ENCODE measurements at regions not wholly inside any gene's neighbourhood (a gene's known extent, or its start where the extent isn't known, plus 50 kb on each side); places are given as distances from the start of the nearest gene placed in this dataset.

GRCh38 chr16:74030000-74030706 is 266.5 kb upstream of the PSMD7 start:
- no peak for DNase-seq

GRCh38 chr16:74029115-74029792 is 267.4 kb upstream of the PSMD7 start:
- DNase-seq: no peak

- no peak for DNase-seq
These were observed 270.0 kb upstream of the PSMD7 start for GRCh38 chr16:74026373-74027281.

GRCh38 chr16:74024953-74025352 is 271.7 kb upstream of the PSMD7 start:
- DNase-seq: no peak

GRCh38 chr16:74020095-74020670 is 276.4 kb upstream of the PSMD7 start:
- no peak for DNase-seq

- DNase-seq: no peak
These were observed 277.0 kb upstream of the PSMD7 start for GRCh38 chr16:74019612-74020011.

GRCh38 chr16:74015953-74016352 is 280.7 kb upstream of the PSMD7 start:
- DNase-seq: no peak

GRCh38 chr16:73998707-73999106 is 297.9 kb upstream of the PSMD7 start:
- no peak for DNase-seq

- DNase-seq: no peak
These were observed 298.6 kb upstream of the PSMD7 start for GRCh38 chr16:73997971-73998370.

GRCh38 chr16:73997340-73997711 is 299.3 kb upstream of the PSMD7 start:
- no peak for DNase-seq

- no peak for DNase-seq
These were observed 299.8 kb upstream of the PSMD7 start for GRCh38 chr16:73996624-73997339.

GRCh38 chr16:73993878-73994277 is 302.7 kb upstream of the PSMD7 start:
- no peak for DNase-seq

- no peak for DNase-seq
These were observed 318.2 kb upstream of the PSMD7 start for GRCh38 chr16:73978407-73978784.

- DNase-seq: no peak
These were observed 320.0 kb upstream of the PSMD7 start for GRCh38 chr16:73976644-73977043.

GRCh38 chr16:73973174-73973573 is 323.4 kb upstream of the PSMD7 start:
- DNase-seq: no peak

GRCh38 chr16:73966851-73967250 is 329.8 kb upstream of the PSMD7 start:
- DNase-seq: no peak

- DNase-seq: no peak
These were observed 331.0 kb upstream of the PSMD7 start for GRCh38 chr16:73965591-73965990.

- DNase-seq: peak; percentile 23
These were observed 339.8 kb upstream of the PSMD7 start for GRCh38 chr16:73956587-73957494.

- DNase-seq: no peak
These were observed 340.9 kb upstream of the PSMD7 start for GRCh38 chr16:73955702-73956101.

GRCh38 chr16:73955255-73955654 is 341.4 kb upstream of the PSMD7 start:
- DNase-seq: no peak

GRCh38 chr16:73951481-73951880 is 345.1 kb upstream of the PSMD7 start:
- DNase-seq: no peak
